Gastroesophageal sphincter (tissue), 3 donors: ENCODE measurements at regions not wholly inside any gene's neighbourhood (a gene's known extent, or its start where the extent isn't known, plus 50 kb on each side); places are given as distances from the start of the nearest gene placed in this dataset.

Experiments
- CTCF ChIP-seq, 4 experiments: fragments of 200-600 bp in 2 of 4; fragments of 450-650 bp in 2 of 4; sonication (generic) in 1 of 4; IDR thresholded peaks; one replicate each; pipeline ENCODE4 v1.5.1; 2017 to 2019; ENCODE audit warnings: antibody characterized with exemption in 4 of 4, mild to moderate bottlenecking in 2 of 4, moderate library complexity in 2 of 4
- EP300 ChIP-seq: sonication (generic); formaldehyde crosslinking; IDR thresholded peaks from one replicate; pipeline ENCODE4 v1.6.1; 2017; ENCODE audit warnings: antibody characterized with exemption, mild to moderate bottlenecking
- POLR2A ChIP-seq, 2 donors: fragments of 450-650 bp; IDR thresholded peaks; one replicate each; pipeline ENCODE4 v1.6.1; 2017; ENCODE audit warnings: antibody characterized with exemption in 2 of 2, mild to moderate bottlenecking in 2 of 2, moderate library complexity in 1 of 2
- POLR2AphosphoS5 ChIP-seq: sonication (generic); formaldehyde crosslinking; IDR thresholded peaks from one replicate; pipeline ENCODE4 v1.6.1; 2017; ENCODE audit warnings: antibody characterized with exemption

GRCh38 chr17:71638668-71639067, 482.2 kb upstream of the SOX9 start:
- TF ChIP-seq POLR2A (IDR thresholded peaks at IDR 0.05) (no peak), CTCF (IDR thresholded peaks at IDR 0.05) (no peak), POLR2AphosphoS5 (no peak), EP300 (no peak)
